GM21737 (cell line): ENCODE measurements at regions not wholly inside any gene's neighbourhood (a gene's known extent, or its start where the extent isn't known, plus 50 kb on each side); places are given as distances from the start of the nearest gene placed in this dataset.
"Not testable (repeated sequence)": the region's sequence is repeated elsewhere in the genome, so short reads cannot be mapped to it uniquely, and the experiment has no call there.

Experiments
- ATAC-seq: cut with Tn5 transposase; IDR thresholded peaks from one replicate; pipeline ENCODE4 v1.9.1; 2021; ENCODE audit warnings: mild to moderate bottlenecking, moderate library complexity; ENCODE audit not compliant: unreplicated experiment

DNA sequence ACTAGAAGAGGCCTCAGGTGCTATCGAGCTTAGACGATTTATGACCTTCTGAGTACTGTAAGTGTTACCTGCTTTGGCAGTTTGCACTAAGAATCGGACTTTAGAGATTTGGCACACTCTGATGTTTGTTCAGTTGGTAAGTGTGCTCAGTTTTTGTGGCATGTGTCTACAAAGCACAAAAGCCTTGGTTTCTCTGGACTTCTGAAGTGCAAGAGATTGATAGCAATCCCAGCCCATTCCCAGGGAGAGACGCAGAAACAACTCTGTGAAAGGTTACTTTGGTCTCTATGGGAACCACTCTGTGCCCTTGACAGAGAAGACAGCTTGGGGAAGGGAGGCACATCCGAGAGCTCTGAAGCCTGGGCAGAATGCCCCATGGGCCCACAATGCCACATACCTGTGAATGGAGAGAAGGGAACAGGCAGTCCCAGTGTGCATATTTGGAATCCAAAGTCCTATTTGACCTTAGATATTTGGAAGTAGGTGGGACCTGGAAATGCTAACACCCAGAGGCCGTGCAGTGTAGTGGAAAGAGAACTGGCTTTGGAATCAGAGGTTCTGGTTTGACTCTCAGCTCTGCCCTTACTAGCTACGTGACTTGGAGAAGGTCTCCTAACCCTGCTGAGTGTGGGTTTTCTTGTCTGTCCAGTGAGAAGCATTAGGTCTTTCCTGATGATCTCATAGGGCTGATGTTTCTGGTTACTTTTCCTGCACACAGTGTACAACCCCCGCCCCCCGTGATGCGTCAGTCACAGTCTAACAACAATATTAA is 194.3 kb upstream of the VLDLR start:
- ATAC-seq, result no peak

DNA sequence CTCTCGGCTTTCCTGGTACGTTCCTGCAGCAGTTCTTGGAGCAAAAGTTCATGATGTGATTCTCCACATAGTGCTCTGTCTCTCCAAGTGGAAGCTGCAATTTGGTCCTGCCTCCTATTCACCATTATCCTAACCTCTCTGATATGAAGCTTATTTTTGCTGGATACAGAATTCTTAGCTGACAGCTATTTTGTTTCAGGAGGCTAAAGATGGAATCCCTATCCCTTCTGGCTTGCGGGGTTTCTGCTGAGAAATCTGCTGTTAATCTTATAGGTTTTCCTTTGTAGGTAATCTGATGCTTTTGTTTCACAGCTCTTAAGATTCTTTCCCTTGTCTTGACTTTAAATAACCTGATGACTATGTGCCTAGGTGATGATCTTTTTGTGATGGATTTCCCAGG is 181.6 kb upstream of the VLDLR start:
- no peak for ATAC-seq

DNA sequence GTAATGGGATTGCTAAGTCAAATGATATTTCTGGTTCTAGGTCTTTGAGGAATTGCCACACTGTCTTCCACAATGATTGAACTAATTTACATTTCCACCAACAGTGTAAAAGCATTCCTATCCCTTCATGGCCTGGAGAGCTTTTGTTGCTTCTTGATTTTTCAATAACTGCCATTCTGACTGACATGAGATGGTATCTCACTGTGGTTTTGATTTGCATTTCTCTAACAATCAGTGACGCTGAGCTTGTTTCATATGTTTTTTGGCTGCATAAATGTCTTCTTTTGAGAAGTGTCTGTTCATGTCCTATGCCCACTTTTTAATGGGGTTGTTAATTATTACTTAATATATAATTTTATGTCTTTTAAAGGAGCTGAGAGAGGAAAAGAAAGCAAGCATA is 177.7 kb upstream of the VLDLR start:
- not testable (repeated sequence) for ATAC-seq

GRCh38 chr9:2448193-2448738 is 173.3 kb upstream of the VLDLR start:
- no peak for ATAC-seq

DNA sequence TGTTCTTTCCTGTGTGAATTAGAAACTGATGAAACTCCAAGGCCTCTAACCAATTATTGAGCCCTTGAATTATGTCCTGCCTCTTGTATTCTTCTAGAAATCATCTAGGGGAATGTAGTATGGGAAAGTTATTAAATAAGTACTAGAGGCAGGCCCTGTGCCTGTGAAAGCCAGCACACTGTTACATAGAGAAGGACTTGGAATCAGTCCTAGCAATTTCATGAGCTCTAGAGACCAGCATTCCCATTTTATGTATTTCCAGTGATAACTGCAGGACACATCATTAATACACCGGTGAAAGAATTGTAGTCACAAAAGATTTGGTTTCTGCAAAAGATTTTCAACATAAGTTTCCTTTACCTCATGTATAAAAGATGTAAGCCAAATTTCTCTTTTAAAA is 168.5 kb upstream of the VLDLR start:
- ATAC-seq, result no peak

DNA sequence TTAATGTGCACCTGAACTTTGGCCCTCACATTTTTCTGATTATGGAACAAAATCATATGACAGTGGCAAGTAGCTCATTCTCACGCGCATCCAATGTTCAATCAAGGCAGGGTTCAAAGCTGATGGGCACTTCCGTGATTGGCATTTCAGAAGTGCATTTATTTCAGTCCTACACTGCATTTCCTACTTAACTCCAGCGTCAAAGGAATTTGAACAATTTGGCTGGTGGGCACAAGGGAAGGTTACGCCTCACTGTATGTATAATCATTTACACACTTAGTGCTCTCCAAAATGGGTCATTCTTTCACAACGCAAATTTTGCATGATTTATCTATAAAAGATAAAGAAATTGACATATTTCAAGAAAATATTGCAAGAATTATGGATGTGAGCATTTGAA is 167.9 kb upstream of the VLDLR start:
- no peak for ATAC-seq

- no peak for ATAC-seq
Observed at GRCh38 chr9:2459756-2460155, 161.8 kb upstream of the VLDLR start.

GRCh38 chr9:2461892-2462291 is 159.7 kb upstream of the VLDLR start:
- no peak for ATAC-seq

DNA sequence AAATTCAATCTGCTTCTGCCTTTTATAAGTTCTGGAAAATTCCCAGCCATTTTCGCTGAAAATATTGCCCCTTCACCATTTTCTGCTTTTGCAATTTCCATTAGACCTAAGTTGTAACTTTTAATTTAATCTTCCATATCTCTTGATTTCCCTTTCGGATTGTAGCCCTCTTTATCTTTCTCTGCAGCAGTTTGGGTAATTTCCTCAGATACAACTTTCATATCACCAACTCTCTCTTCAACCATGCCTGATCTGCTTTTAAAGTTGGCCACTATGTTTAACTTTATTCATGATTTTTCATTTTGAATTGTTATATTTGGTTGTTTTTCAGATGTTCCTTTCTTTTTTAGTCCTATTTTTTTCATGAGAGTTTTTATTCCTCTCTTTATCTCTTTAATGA is 157.0 kb upstream of the VLDLR start:
- ATAC-seq, result no peak

GRCh38 chr9:2465516-2465915 is 156.1 kb upstream of the VLDLR start:
- ATAC-seq, result no peak

- peak; percentile 98 for ATAC-seq
Observed at GRCh38 chr9:2465921-2466460, 155.6 kb upstream of the VLDLR start.

- ATAC-seq, result no peak
Observed at GRCh38 chr9:2466703-2467102, 154.9 kb upstream of the VLDLR start.

DNA sequence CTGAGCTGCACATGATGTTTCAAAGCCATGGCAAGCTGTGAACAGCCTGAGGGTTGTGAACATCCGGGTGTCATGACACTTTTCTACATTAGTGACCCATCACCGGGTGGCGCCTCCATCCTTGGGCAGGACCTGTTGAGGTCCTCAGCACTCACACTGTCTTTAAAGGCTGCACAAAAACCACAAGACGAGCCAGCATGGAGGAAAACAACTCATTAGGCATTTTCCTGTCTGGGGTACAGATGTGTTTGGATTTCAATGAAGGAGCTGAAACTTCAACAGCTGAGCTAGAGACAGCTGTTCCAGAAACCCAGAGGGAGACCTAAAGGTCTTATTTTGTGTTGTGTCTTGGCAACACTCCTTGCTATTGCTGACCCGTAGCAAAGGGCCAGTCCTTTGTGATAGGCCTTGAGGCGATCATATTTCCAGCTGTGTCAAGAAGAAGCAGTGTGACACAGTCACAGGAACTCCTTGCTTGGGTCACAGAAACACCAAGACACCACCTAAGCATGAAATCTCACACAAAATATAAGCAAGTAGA is 151.8 kb upstream of the VLDLR start:
- ATAC-seq, result no peak

DNA sequence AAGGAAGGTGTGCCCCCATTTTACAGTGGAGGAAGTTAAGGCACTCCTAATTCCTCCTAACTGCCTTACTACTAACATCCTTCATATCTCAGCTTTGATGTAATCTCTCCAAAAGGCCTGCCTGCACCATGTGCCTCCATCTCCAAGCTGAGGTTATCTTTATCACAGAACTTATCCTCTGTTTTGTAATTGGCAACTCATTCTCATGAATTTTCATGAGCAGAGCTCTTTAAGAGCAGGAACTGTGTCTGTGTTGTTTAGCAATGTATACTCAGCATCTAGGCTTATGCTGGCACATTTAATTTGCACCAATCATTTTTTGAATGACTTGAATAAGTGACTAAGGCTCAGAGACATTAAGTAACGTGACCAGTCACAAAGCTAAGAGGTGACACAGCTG is 147.9 kb upstream of the VLDLR start:
- ATAC-seq, result no peak

- no peak for ATAC-seq
Observed at GRCh38 chr9:2477755-2478154, 143.8 kb upstream of the VLDLR start.

- no peak for ATAC-seq
Observed at GRCh38 chr9:2478421-2478820, 143.2 kb upstream of the VLDLR start.

- no peak for ATAC-seq
Observed at GRCh38 chr9:2479056-2479565, 142.5 kb upstream of the VLDLR start.

- no peak for ATAC-seq
Observed at GRCh38 chr9:2480255-2480837, 141.2 kb upstream of the VLDLR start.

DNA sequence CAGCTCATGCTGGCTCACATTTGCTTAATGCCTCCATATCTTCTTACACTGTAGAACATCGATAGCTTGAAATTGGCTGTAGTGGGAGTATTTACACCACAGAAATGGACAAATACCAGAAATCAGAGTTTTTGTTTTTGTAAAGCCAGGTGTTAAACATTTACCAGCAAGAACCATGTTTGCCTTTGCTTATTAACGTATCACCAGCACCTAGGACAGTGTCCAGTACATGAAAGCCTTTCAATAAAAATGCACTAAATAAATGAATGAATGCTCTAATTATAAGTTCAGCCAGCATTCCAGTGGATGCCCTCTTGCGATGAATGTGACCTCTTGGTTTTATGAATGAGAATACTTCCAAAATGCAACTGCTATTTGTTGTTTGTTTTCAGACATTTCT is 140.4 kb upstream of the VLDLR start:
- ATAC-seq, result no peak

- no peak for ATAC-seq
Observed at GRCh38 chr9:2486988-2487387, 134.6 kb upstream of the VLDLR start.

- no peak for ATAC-seq
Observed at GRCh38 chr9:2489838-2490314, 131.7 kb upstream of the VLDLR start.

DNA sequence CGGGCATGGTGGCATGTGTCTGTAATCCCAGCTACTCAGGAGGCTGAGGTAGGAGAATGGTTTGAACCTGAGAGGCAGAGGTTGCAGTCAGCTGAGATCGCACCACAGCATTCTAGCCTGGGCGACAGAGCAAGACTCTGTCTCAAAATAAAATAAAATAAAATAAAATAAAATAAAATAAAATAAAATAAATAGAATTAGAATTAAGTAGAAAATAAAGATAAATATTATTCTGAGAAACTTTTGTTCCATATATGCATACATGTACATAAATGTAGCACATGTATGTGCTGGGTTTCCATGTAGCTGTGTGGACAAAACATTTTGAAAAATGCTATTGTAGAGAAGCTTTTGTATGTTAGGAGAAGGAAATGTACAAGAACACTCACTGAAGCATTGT is 129.4 kb upstream of the VLDLR start:
- no peak for ATAC-seq
